HUES48 (cell line): ENCODE measurements at regions not wholly inside any gene's neighbourhood (a gene's known extent, or its start where the extent isn't known, plus 50 kb on each side); places are given as distances from the start of the nearest gene placed in this dataset.
A peak's percentile ranks its signal among the peaks of the same experiment; 100 is the strongest.
"Not testable (repeated sequence)": the region's sequence is repeated elsewhere in the genome, so short reads cannot be mapped to it uniquely, and the experiment has no call there.

Experiments used
- H3K27ac ChIP-seq: one replicate; pipeline ENCODE4 v1.7.0; 2013; ENCODE audit warnings: low read depth, low read length, inconsistent platforms
- H3K27me3 ChIP-seq: 2 replicates; pipeline ENCODE4 v1.6.1; 2013; ENCODE audit warnings: mild to moderate bottlenecking, low read length; ENCODE audit not compliant: control insufficient read depth, insufficient read depth
- H3K36me3 ChIP-seq: 2 replicates; pipeline ENCODE4 v1.6.1; 2013; ENCODE audit warnings: low read length; ENCODE audit not compliant: control insufficient read depth, insufficient read depth
- H3K4me1 ChIP-seq: 2 replicates; pipeline ENCODE4 v1.6.1; 2013; ENCODE audit warnings: mild to moderate bottlenecking, low read length; ENCODE audit not compliant: control insufficient read depth, insufficient read depth
- H3K4me3 ChIP-seq: 2 replicates; pipeline ENCODE4 v1.5.1; 2013; ENCODE audit warnings: mild to moderate bottlenecking, low read depth, low read length
- H3K9ac ChIP-seq: 2 replicates; pipeline ENCODE4 v1.6.1; 2013; ENCODE audit warnings: mild to moderate bottlenecking, low read depth, low read length, moderate library complexity
- H3K9me3 ChIP-seq: 2 replicates; pipeline ENCODE4 v1.6.1; 2013; ENCODE audit warnings: low read length; ENCODE audit not compliant: control insufficient read depth, insufficient read depth

DNA sequence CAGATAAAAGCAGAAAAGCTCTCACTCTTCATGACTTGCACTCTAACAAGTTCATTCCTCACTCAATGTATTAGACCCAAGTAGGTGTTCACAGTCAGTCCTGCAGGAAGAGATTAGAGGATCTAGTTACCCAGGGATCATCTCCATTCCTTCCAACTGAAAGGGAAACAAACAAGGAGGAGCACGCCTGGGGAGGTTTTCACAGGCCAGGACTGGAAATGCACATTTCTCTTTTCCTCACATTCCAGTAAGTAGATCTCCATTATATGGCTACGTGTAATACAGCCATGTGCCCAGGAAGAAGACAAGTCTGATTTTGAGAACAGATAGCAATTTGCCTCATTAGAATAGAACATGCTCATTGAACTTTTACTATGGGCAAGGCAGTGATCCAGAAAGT lies 1132.2 kb upstream of the FAM98A start:
- no peaks in the 10 kb centered on the region for H3K36me3 ChIP-seq
- no peak overlapping the region for H3K9ac ChIP-seq

DNA sequence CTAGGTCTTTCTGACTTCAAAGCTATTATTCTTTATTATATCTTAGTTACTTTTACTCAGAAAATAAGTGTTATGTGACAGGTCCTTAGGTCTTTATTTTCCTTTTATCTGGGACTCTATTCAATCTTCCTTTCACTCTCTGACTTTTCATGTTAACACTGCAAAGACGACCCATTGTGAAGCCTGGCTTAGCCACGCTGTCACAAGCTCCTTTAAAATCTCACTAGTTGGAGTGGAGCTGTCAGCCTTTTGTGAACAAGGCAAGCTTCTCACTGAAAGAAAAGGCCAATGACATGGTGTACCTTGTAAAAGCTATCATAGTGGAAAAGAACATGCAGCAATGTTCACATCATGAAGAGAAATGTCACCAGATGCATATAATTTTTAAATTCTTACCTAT lies 1130.7 kb upstream of the FAM98A start:
- no peak overlapping the region for H3K27ac ChIP-seq
- H3K9ac ChIP-seq: no peak overlapping the region
- H3K9me3 ChIP-seq: 0 out of 2 replicates have a peak, but pooled peaks cover 3% of the 10 kb centered on the region
- H3K4me3 ChIP-seq: no peak overlapping the region
- H3K36me3 ChIP-seq: no peaks in the 10 kb centered on the region
- H3K27me3 ChIP-seq: no peaks in the 10 kb centered on the region
- peaks cover 23% of the 10 kb centered on the region for H3K4me1 ChIP-seq

More for the DNA sequence above, 1132.2 kb upstream of the FAM98A start:
- H3K27me3 ChIP-seq: no peaks in the 10 kb centered on the region
- H3K27ac ChIP-seq: no peak overlapping the region
- H3K4me3 ChIP-seq: no peak overlapping the region
- 0 out of 2 replicates have a peak, but pooled peaks cover 3% of the 10 kb centered on the region for H3K9me3 ChIP-seq
- peaks cover 36% of the 10 kb centered on the region for H3K4me1 ChIP-seq

DNA sequence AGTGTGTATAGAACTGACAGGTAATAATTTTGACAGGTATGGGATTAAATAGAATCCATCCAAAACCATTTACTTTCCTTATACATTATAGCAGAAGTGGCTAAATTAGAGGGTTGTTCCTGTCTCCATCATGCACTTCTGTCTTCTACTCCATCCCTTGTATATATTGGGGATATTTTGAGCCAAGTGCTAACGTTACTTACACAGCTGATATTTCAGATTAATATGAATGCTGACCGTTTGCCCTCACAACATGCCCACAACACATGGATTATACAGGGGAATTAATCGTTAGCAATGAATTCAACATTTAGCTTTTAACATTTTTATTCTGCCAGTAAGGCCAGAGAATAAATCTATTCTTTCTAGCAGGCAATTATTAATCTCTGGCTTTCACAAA lies 1125.0 kb upstream of the FAM98A start:
- Histone ChIP-seq H3K4me3 (no peak overlapping the region), H3K9me3 (no peaks in the 10 kb centered on the region)

DNA sequence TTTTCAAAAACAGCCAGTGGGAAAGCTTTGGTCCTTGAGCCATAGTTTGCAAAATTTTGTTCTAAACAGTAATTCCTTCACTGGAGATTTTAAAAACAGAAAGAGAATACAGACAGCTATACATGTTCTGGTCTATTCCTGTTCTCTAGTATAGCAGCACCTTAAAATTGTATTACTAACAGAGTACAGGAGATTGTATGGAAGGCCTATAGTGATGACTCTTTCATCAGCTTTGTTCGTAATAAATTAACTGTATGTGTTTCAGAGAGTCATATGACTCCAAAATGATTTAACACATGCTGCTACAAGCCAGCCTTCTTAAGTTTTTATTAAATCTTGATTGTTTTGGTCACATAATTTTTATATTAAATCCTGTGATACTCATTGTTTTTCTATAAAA lies 1124.6 kb upstream of the FAM98A start:
- Histone ChIP-seq H3K4me1 (peaks cover 4% of the 10 kb centered on the region; the same call in 1 of the 2 replicates), H3K4me3 (no peak overlapping the region)

More for the DNA sequence above, 1125.0 kb upstream of the FAM98A start:
- H3K9ac ChIP-seq: no peak overlapping the region
- H3K27ac ChIP-seq: no peak overlapping the region
- no peaks in the 10 kb centered on the region for H3K27me3 ChIP-seq
- H3K36me3 ChIP-seq: no peaks in the 10 kb centered on the region
- 0 out of 2 replicates have a peak, but pooled peaks cover under 1% of the 10 kb centered on the region for H3K4me1 ChIP-seq

DNA sequence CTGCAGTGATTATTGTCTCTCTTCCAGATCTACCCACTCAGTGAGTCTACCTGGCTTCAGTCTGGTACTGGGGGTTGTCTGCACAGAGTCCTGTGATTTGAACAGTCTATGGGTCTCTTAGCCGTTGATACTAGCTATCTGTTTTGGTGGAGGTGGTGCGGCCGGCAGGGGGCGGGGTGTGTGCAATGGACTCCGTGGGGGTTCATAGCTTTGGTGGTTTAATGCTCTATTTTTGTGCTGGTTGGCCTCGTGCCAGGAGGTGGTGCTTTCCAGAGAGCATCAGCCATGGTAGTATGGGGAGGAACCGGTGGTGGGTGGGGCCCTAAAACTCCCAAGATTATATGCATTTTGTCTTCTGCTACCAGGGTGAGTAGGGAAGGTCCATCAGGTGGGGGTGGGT lies 1120.1 kb upstream of the FAM98A start:
- no peak overlapping the region for H3K4me3 ChIP-seq
- no peaks in the 10 kb centered on the region for H3K9me3 ChIP-seq
- no peak overlapping the region for H3K9ac ChIP-seq
- peaks cover 12% of the 10 kb centered on the region for H3K4me1 ChIP-seq
- H3K27ac ChIP-seq: peak overlapping the region; percentile 22
- no peaks in the 10 kb centered on the region for H3K27me3 ChIP-seq
- no peaks in the 10 kb centered on the region for H3K36me3 ChIP-seq

More for the DNA sequence above, 1124.6 kb upstream of the FAM98A start:
- Histone ChIP-seq H3K9me3 (no peaks in the 10 kb centered on the region), H3K36me3 (no peaks in the 10 kb centered on the region), H3K27ac (no peak overlapping the region), H3K9ac (no peak overlapping the region), H3K27me3 (no peaks in the 10 kb centered on the region)

DNA sequence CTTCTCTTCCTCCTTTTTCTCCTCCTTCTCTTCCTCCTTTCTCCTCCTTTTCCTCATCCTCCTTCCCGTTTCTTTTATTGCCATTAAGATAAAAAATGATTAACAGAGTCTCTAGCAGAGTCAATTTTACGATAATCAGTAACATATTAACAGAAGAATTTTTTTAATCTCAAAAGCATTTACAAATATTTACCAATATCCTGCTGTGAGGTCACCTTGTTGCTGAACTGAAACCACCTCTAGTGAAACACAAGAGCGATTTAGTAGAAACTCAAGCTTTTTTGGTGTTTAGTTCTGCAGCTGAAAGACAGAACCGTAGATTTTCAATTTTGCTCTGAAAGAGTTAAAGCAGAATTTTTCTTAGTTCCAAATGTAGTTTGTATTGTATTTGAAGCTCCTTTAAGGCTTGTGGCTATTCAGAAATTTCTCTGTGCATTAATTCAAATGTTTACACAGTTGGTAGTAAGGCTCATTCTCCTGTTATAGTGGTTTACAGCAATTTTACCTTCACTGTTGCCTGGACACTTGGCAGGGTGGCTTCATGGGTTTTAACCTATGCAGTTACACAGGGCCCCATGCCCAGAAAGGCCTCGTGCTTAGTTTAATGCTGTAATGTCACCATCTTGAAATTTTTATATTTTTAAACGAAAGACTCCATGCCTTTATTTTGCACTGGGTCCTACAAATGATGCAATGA lies 1106.6 kb upstream of the FAM98A start:
- H3K27ac ChIP-seq: no peak overlapping the region

DNA sequence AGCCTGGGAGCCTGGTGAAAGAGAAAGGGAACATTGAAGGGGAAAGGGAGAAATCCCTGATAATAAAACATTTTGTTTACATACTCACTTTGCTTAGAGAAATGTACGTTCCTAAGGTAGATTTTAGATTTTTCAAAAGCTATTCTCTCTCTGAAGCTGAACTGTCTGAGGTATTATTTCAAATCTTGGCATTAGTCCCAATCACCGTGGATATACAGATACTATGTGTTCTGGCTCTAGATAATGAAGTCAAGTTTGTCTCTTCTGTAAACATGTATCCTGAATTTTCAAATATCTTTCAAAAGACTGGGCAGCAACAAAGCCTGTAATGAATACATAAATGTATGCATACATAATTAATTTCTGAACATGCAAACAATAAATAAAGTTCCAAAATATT lies 1104.2 kb upstream of the FAM98A start:
- Histone ChIP-seq H3K9ac (no peak overlapping the region), H3K36me3 (no peaks in the 10 kb centered on the region), H3K27ac (no peak overlapping the region), H3K4me1 (no peaks in the 10 kb centered on the region), H3K27me3 (no peaks in the 10 kb centered on the region), H3K9me3 (no peaks in the 10 kb centered on the region), H3K4me3 (no peak overlapping the region)

More for the DNA sequence above, 1106.6 kb upstream of the FAM98A start:
- H3K36me3 ChIP-seq: no peaks in the 10 kb centered on the region
- no peaks in the 10 kb centered on the region for H3K9me3 ChIP-seq
- H3K27me3 ChIP-seq: no peaks in the 10 kb centered on the region
- no peaks in the 10 kb centered on the region for H3K4me1 ChIP-seq
- H3K9ac ChIP-seq: no peak overlapping the region
- no peak overlapping the region for H3K4me3 ChIP-seq

DNA sequence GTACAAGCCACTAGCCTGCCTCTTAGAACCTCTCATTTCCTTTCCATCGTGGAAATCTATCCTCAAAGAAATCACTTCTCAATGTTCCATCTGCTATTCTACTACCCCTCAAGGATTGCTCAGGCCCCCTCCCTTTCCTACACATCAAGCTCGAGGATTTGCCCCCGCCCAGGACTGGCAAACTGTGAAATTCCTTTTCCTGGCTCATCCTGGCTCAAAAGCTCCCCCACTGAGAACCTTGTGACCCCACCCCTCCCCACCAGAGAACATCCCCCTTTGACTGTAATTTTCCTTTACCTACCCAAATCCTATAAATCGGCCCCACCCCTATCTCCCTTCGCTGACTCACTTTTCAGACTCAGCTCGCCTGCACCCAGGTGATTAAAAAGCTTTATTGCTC lies 1103.3 kb upstream of the FAM98A start:
- H3K27ac ChIP-seq, H3K9ac ChIP-seq, H3K9me3 ChIP-seq, H3K4me3 ChIP-seq, H3K27me3 ChIP-seq, H3K4me1 ChIP-seq, H3K36me3 ChIP-seq: not testable (repeated sequence)

DNA sequence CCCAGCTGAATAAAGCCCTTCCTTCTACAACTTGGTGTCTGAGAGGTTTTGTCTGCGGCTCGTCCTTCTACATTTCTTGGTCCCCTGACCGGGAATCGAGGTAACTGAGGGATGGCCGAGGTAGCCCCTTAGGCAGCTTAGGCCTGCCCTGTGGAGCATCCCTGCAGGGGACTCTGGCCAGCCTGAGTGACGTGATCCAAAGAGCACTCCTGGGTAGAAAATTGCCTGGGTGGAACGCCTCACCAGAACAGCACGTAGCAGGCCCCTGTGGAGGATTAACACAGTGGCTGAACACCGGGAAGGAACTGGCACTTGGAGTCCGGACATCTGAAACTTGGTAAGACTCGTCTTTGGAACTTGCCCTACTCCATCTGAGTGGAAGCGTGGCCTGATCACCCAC lies 1078.5 kb upstream of the FAM98A start:
- H3K36me3 ChIP-seq, H3K4me3 ChIP-seq, H3K9ac ChIP-seq, H3K4me1 ChIP-seq, H3K27ac ChIP-seq, H3K27me3 ChIP-seq, H3K9me3 ChIP-seq: not testable (repeated sequence)

DNA sequence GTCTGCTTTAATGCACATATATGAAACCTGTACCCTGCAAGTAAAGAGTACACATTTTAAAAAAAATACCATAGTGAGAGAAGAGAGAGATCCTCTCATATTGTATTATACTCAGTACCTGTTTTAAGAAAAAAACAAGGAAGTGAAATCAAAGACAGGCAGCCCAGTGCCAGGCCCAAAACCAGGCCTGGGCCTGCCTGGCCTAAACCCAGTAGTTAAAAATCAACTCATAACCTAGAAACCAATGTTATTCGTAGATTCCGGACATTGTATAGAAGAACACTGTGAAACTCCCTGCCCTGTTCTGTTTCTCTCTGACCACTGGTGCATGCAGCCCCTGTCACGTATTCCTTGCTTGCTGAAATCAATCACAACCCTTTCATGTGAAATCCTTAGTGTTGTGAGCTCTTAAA lies 1078.0 kb upstream of the FAM98A start:
- not testable (repeated sequence) for H3K4me3 ChIP-seq, H3K9me3 ChIP-seq, H3K4me1 ChIP-seq, H3K27ac ChIP-seq, H3K27me3 ChIP-seq, H3K9ac ChIP-seq, H3K36me3 ChIP-seq

DNA sequence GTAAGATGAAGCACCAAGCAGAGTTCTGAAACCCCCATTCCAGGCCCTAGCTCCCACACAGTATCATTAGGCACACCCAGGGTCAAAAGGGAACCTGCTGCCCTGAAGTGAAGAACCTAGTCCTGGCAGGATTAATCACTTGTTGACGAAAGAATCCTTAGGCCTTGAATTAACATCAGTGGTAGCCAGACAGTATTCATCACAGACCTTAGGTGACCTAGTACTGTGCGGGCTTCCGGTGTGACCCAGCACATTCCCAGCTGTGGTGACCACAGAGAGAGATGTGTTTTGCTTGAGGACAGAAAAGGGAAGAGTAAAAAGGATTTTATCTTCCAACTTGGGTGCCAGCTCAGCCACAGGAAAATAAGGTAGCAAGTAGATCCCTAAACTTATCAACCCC lies 1071.4 kb upstream of the FAM98A start:
- no peaks in the 10 kb centered on the region for H3K27me3 ChIP-seq
- no peaks in the 10 kb centered on the region for H3K4me1 ChIP-seq
- H3K27ac ChIP-seq: no peak overlapping the region
- H3K36me3 ChIP-seq: no peaks in the 10 kb centered on the region
- H3K4me3 ChIP-seq: no peak overlapping the region
- no peak overlapping the region for H3K9ac ChIP-seq
- H3K9me3 ChIP-seq: no peaks in the 10 kb centered on the region
